ENCODE measurements at regions not wholly inside any gene's neighbourhood (a gene's known extent, or its start where the extent isn't known, plus 50 kb on each side); places are given as distances from the start of the nearest gene placed in this dataset.
"Not testable (repeated sequence)": the region's sequence is repeated elsewhere in the genome, so short reads cannot be mapped to it uniquely, and the experiment has no call there.

GRCh38 chr14:87030197-87030596 lies 962.8 kb downstream of the GALC start:
- Mint-ChIP-seq H3K4me1 (ENCODE audit: low read depth) (no peaks in the 10 kb centered on the region), H3K9me3 (peaks cover 10% of the 10 kb centered on the region), H3K27ac (no peak overlapping the region), H3K27me3 (no peaks in the 10 kb centered on the region), H3K4me3 (no peak overlapping the region), H3K36me3 (ENCODE audit: low read depth) (no peaks in the 10 kb centered on the region)
- Histone ChIP-seq H3K9me3 (ENCODE audit: control insufficient read depth in 1 of 2, insufficient read depth in 1 of 2, low read length in 2 of 2) (peaks cover 0 to 8% of the 10 kb centered on the region in 2 experiments), H3K27me3 (ENCODE audit: control insufficient read depth in 1 of 2, insufficient read depth in 2 of 2, low read length in 2 of 2) (no peaks in the 10 kb centered on the region), H3K4me1 (ENCODE audit: insufficient read depth, low read length) (no peaks in the 10 kb centered on the region), H3K27ac (ENCODE audit: low read depth in 1 of 2, low read length in 2 of 2) (no peak overlapping the region), H3K36me3 (ENCODE audit: insufficient read depth, low read length) (no peaks in the 10 kb centered on the region), H3K4me3 (ENCODE audit: low read length) (no peak overlapping the region)
- intact Hi-C loops (cut with DNase I, micrococcal nuclease): no loop called here
- POLR2A ChIA-PET: no interaction called here
- no peak for TF ChIP-seq CTCF (IDR thresholded peaks at IDR 0.05)
- CTCF ChIA-PET: no interaction called here
- DNase-seq (no peak), ATAC-seq (ENCODE audit: poor library complexity) (no peak)

- H3K27ac Mint-ChIP-seq; H3K4me3 ChIP-seq (ENCODE audit: low read length); H3K4me1 Mint-ChIP-seq (ENCODE audit: low read depth): not testable (repeated sequence)
These were observed 972.9 kb downstream of the GALC start for GRCh38 chr14:87020106-87020505.

GRCh38 chr14:87018294-87018693 lies 974.7 kb downstream of the GALC start:
- Mint-ChIP-seq H3K27ac (no peak overlapping the region), H3K36me3 (ENCODE audit: low read depth) (no peaks in the 10 kb centered on the region), H3K9me3 (peaks cover 5% of the 10 kb centered on the region), H3K4me3 (no peak overlapping the region), H3K4me1 (ENCODE audit: low read depth) (no peaks in the 10 kb centered on the region), H3K27me3 (no peaks in the 10 kb centered on the region)
- no peaks in the 10 kb centered on the region for H3K27me3 ChIP-seq (ENCODE audit: control insufficient read depth in 1 of 2, insufficient read depth in 2 of 2, low read length in 2 of 2)
- intact Hi-C loops (cut with DNase I, micrococcal nuclease): no loop called here
- no peaks in the 10 kb centered on the region for H3K36me3 ChIP-seq (ENCODE audit: insufficient read depth, low read length)
- CTCF ChIA-PET: no interaction called here
- DNase-seq (no peak), ATAC-seq (ENCODE audit: poor library complexity) (no peak)
- no peak overlapping the region for H3K4me3 ChIP-seq (ENCODE audit: low read length)
- no peaks in the 10 kb centered on the region for H3K9me3 ChIP-seq (ENCODE audit: control insufficient read depth in 1 of 2, insufficient read depth in 1 of 2, low read length in 2 of 2)
- no peaks in the 10 kb centered on the region for H3K4me1 ChIP-seq (ENCODE audit: insufficient read depth, low read length)
- H3K27ac ChIP-seq (ENCODE audit: low read depth in 1 of 2, low read length in 2 of 2): no peak overlapping the region
- no peak for TF ChIP-seq CTCF (IDR thresholded peaks at IDR 0.05)
- POLR2A ChIA-PET: no interaction called here

More at GRCh38 chr14:87020106-87020505, 972.9 kb downstream of the GALC start:
- H3K36me3 Mint-ChIP-seq (ENCODE audit: low read depth); DNase-seq; H3K27me3 Mint-ChIP-seq; H3K9me3 ChIP-seq (ENCODE audit: control insufficient read depth in 1 of 2, insufficient read depth in 1 of 2, low read length in 2 of 2); CTCF ChIA-PET; POLR2A ChIA-PET; H3K27me3 ChIP-seq (ENCODE audit: control insufficient read depth in 1 of 2, insufficient read depth in 2 of 2, low read length in 2 of 2); H3K36me3 ChIP-seq (ENCODE audit: insufficient read depth, low read length); H3K27ac ChIP-seq (ENCODE audit: low read depth in 1 of 2, low read length in 2 of 2); ATAC-seq (ENCODE audit: poor library complexity); H3K4me3 Mint-ChIP-seq; H3K4me1 ChIP-seq (ENCODE audit: insufficient read depth, low read length); intact Hi-C loops (cut with DNase I, micrococcal nuclease); H3K9me3 Mint-ChIP-seq: not testable (repeated sequence)

GRCh38 chr14:87017335-87017734 lies 975.6 kb downstream of the GALC start:
- Mint-ChIP-seq H3K4me1 (ENCODE audit: low read depth) (no peaks in the 10 kb centered on the region), H3K27me3 (no peaks in the 10 kb centered on the region), H3K27ac (no peak overlapping the region), H3K4me3 (no peak overlapping the region), H3K36me3 (ENCODE audit: low read depth) (no peaks in the 10 kb centered on the region), H3K9me3 (peaks cover 5% of the 10 kb centered on the region)
- POLR2A ChIA-PET: no interaction called here
- no peak overlapping the region for H3K4me3 ChIP-seq (ENCODE audit: low read length)
- H3K9me3 ChIP-seq (ENCODE audit: control insufficient read depth in 1 of 2, insufficient read depth in 1 of 2, low read length in 2 of 2): no peaks in the 10 kb centered on the region
- CTCF ChIA-PET: no interaction called here
- no peak for ATAC-seq (ENCODE audit: poor library complexity)
- intact Hi-C loops (cut with DNase I, micrococcal nuclease): no loop called here
- no peak overlapping the region for H3K27ac ChIP-seq (ENCODE audit: low read depth in 1 of 2, low read length in 2 of 2)
- H3K27me3 ChIP-seq (ENCODE audit: control insufficient read depth in 1 of 2, insufficient read depth in 2 of 2, low read length in 2 of 2): no peaks in the 10 kb centered on the region
- no peak for TF ChIP-seq CTCF (IDR thresholded peaks at IDR 0.05)
- no peak for DNase-seq
- no peaks in the 10 kb centered on the region for H3K4me1 ChIP-seq (ENCODE audit: insufficient read depth, low read length)
- no peaks in the 10 kb centered on the region for H3K36me3 ChIP-seq (ENCODE audit: insufficient read depth, low read length)
